PC-3 (cell line): ENCODE measurements at regions not wholly inside any gene's neighbourhood (a gene's known extent, or its start where the extent isn't known, plus 50 kb on each side); places are given as distances from the start of the nearest gene placed in this dataset.

Experiments
- ATAC-seq: fragments of 200-7000 bp; cut with Tn5 transposase; 2 replicates; pipeline ENCODE4 v1.9.1; 2020; ENCODE audit warnings: mild to moderate bottlenecking, moderate library complexity
- BruUV-seq: library from RNA; stranded (reverse); fragments of 400-500 nt; replicated peaks from 2 replicates; lab custom pipeline; 2021; lab: Mats Ljungman, UMichigan
- CTCF ChIA-PET: fragments of 300-600 bp; sonication (Branson Sonifier 250); formaldehyde crosslinking; loops from one replicate; lab custom pipeline; 2022; ENCODE audit warnings: antibody characterized with exemption; lab: Charles Lee
- POLR2A ChIA-PET: fragments of 300-600 bp; sonication (Branson Sonifier 250); formaldehyde crosslinking; loops from one replicate; lab custom pipeline; 2022; ENCODE audit warnings: antibody characterized with exemption; ENCODE audit not compliant: unreplicated experiment; lab: Charles Lee
- DNase-seq: peaks from one replicate; pipeline ENCODE4 v3.0.0-alpha.2; 2015
- H2AFZ ChIP-seq: fragments of 300-600 bp; sonication (generic); 2 replicates; pipeline ENCODE4 v1.6.0; 2016; ENCODE audit warnings: antibody characterized with exemption, low read length
- H3F3A ChIP-seq: fragments of 300-600 bp; sonication (generic); one replicate; pipeline ENCODE4 v1.6.0; 2017; ENCODE audit warnings: antibody characterized with exemption, low read length, control low read depth, mild to moderate bottlenecking; ENCODE audit not compliant: unreplicated experiment
- H3K27ac ChIP-seq: fragments of 300-600 bp; sonication (generic); 2 replicates; pipeline ENCODE4 v1.5.1; 2016; ENCODE audit warnings: mild to moderate bottlenecking, low read length
- H3K27me3 ChIP-seq: fragments of 300-600 bp; sonication (generic); 2 replicates; pipeline ENCODE4 v1.6.1; 2016; ENCODE audit warnings: low read length, mixed read lengths
- H3K36me3 ChIP-seq: fragments of 300-600 bp; sonication (generic); 2 replicates; pipeline ENCODE4 v1.6.1; 2016; ENCODE audit warnings: low read depth, mixed run types, low read length, mixed read lengths
- H3K4me1 ChIP-seq: fragments of 300-600 bp; sonication (generic); 2 replicates; pipeline ENCODE4 v1.5.1; 2016; ENCODE audit warnings: low read length; ENCODE audit not compliant: insufficient read depth
- H3K4me2 ChIP-seq: fragments of 300-600 bp; sonication (generic); 2 replicates; pipeline ENCODE4 v1.6.0; 2016; ENCODE audit warnings: low read length
- H3K4me3 ChIP-seq: fragments of 300-600 bp; sonication (generic); 2 replicates; pipeline ENCODE4 v1.5.1; 2016; ENCODE audit warnings: mild to moderate bottlenecking, low read length, mixed read lengths
- H3K79me2 ChIP-seq: fragments of 300-600 bp; sonication (generic); 2 replicates; pipeline ENCODE4 v1.6.1; 2017; ENCODE audit warnings: low read length, mixed read lengths
- H3K9ac ChIP-seq: fragments of 300-600 bp; sonication (generic); 2 replicates; pipeline ENCODE4 v1.6.0; 2016; ENCODE audit warnings: mild to moderate bottlenecking, low read length
- H3K9me2 ChIP-seq: fragments of 300-600 bp; sonication (generic); replicated peaks from 2 replicates; pipeline ENCODE4 v1.6.1; 2016; ENCODE audit warnings: mixed run types, low read length, mixed read lengths
- H3K9me3 ChIP-seq: fragments of 300-600 bp; sonication (generic); 2 replicates; pipeline ENCODE4 v1.6.1; 2016; ENCODE audit warnings: low read length, mixed read lengths
- H4K20me1 ChIP-seq: fragments of 300-600 bp; sonication (generic); 2 replicates; pipeline ENCODE4 v1.6.1; 2016; ENCODE audit warnings: low read length, mixed read lengths
- EZH2 ChIP-seq: fragments of 300-600 bp; sonication (generic); IDR thresholded peaks from one replicate; pipeline ENCODE4 v1.6.1; 2017; ENCODE audit warnings: antibody characterized with exemption, mild to moderate bottlenecking, low read length; ENCODE audit not compliant: unreplicated experiment
- EZH2phosphoT487 ChIP-seq: fragments of 300-600 bp; sonication (generic); IDR thresholded peaks from 2 replicates; pipeline ENCODE4 v1.6.1; 2018; ENCODE audit warnings: mild to moderate bottlenecking, antibody characterized with exemption, low read length, borderline replicate concordance
- intact Hi-C: fragments of 100-400 bp; cut with micrococcal nuclease; formaldehyde crosslinking; loops from 2 replicates; pipeline ENCODE4 v1.9.0; 2023
- TF ChIP-seq, protein P1 (sequence below): fragments of 300-600 bp; sonication (generic); conservative IDR thresholded peaks from 2 replicates; pipeline ENCODE4 v1.5.1; 2017; ENCODE audit warnings: antibody characterized with exemption, low read depth, mild to moderate bottlenecking, low read length

DNA sequence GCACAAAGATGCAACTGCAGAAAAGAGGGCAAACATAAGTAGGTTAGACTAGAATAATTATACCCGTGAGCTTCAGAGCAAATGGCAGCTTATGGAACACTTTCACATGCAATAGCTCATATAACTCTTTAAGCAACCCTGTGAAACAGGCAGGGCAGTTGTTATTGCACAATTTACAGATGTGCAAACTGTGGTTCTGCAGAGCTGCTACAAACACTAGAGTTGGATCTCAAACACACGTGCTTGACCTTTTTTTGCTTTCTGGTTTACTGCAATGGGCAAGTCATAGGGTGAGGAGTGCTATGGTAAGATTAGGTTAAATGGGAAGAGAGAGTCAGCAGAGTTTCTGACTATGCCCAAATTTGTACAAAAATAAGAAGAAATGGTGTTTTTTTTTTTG lies 610.8 kb downstream of the GATA3 start:
- Histone ChIP-seq H3K4me1 (peaks cover under 1% of the 10 kb centered on the region; the same call in 1 of the 2 replicates), H3K36me3 (no peaks in the 10 kb centered on the region), H3K9me3 (no peaks in the 10 kb centered on the region), H2AFZ (no peak overlapping the region), H3K4me3 (no peak overlapping the region), H3K9ac (no peak overlapping the region), H3K27me3 (no peaks in the 10 kb centered on the region), H4K20me1 (no peaks in the 10 kb centered on the region), H3F3A (no peaks in the 10 kb centered on the region), H3K9me2 (no peaks in the 10 kb centered on the region), H3K4me2 (no peak overlapping the region), H3K79me2 (no peaks in the 10 kb centered on the region), H3K27ac (no peak overlapping the region)
- ChIA-PET POLR2A (interaction anchor here (0.7 kb wide), 1 partner anchor 264 kb away, joined by 6 read pairs; no protein-coding TSS in a partner anchor), CTCF (no interaction called here)
- intact Hi-C loops, result no loop called here
- TF ChIP-seq, protein P1, sequence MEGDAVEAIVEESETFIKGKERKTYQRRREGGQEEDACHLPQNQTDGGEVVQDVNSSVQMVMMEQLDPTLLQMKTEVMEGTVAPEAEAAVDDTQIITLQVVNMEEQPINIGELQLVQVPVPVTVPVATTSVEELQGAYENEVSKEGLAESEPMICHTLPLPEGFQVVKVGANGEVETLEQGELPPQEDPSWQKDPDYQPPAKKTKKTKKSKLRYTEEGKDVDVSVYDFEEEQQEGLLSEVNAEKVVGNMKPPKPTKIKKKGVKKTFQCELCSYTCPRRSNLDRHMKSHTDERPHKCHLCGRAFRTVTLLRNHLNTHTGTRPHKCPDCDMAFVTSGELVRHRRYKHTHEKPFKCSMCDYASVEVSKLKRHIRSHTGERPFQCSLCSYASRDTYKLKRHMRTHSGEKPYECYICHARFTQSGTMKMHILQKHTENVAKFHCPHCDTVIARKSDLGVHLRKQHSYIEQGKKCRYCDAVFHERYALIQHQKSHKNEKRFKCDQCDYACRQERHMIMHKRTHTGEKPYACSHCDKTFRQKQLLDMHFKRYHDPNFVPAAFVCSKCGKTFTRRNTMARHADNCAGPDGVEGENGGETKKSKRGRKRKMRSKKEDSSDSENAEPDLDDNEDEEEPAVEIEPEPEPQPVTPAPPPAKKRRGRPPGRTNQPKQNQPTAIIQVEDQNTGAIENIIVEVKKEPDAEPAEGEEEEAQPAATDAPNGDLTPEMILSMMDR, result no peak
- no peak for TF ChIP-seq EZH2phosphoT487
- no peak for TF ChIP-seq EZH2
- no TSS peak for BruUV-seq
- no peak for ATAC-seq
- no peak for DNase-seq

DNA sequence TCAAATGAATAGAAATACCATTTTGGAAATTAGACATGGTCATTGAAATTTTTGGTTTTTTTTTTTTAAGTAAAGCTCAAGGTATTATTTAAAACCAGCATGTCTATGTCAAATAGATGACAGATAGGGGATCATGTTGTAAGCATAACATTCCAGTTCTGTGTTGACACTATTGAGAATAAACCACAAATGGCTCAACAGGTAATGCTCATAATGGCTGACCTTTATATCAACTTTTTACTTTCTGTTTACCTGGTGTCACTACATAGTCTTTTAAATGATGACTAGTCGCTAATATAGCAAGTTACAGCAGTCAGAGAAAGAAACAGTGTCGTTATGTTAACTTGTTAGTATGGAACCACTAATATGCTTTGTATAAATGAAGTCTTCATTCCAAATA lies 616.0 kb downstream of the GATA3 start:
- Histone ChIP-seq H3K9ac (no peak overlapping the region), H3K4me1 (no peaks in the 10 kb centered on the region; the same call in 1 of the 2 replicates), H3K27me3 (no peaks in the 10 kb centered on the region), H3F3A (no peaks in the 10 kb centered on the region), H3K36me3 (no peaks in the 10 kb centered on the region), H3K4me2 (no peak overlapping the region), H3K9me2 (no peaks in the 10 kb centered on the region), H4K20me1 (no peaks in the 10 kb centered on the region), H3K27ac (no peak overlapping the region), H3K4me3 (no peak overlapping the region), H3K79me2 (no peaks in the 10 kb centered on the region), H3K9me3 (no peaks in the 10 kb centered on the region), H2AFZ (no peak overlapping the region)
- no TSS peak for BruUV-seq
- ATAC-seq (no peak), DNase-seq (peak; percentile 63)
- intact Hi-C loops, result no loop called here
- TF ChIP-seq EZH2phosphoT487 (no peak), EZH2 (no peak)
- TF ChIP-seq, protein P1, result no peak
- CTCF ChIA-PET, result no interaction called here
- POLR2A ChIA-PET, result no interaction called here

DNA sequence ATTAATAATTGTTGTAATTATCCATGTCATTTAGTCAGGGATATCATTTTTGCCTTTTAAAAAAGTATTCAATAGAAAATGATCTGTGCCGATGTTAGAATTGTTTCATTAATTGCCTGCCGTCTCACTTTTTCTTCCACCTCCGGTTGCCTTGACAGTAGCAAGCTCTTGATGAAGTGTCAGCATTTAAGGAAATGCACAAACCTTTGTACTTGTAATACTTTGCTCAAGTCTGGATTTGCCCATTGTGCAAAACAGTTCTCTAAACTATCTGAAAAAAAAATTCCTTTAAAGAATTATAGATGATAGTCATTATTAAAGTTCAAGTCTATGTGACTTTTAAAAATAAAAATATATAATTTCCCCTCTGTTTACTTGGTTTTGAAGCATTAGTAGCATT lies 619.7 kb downstream of the GATA3 start:
- no peaks in the 10 kb centered on the region for H3K9me3 ChIP-seq
- no peaks in the 10 kb centered on the region for H3K9me2 ChIP-seq
- H3F3A ChIP-seq, result no peaks in the 10 kb centered on the region
- H3K4me1 ChIP-seq, result no peaks in the 10 kb centered on the region; the same call in 1 of the 2 replicates
- DNase-seq (no peak), ATAC-seq (no peak)
- no peak overlapping the region for H2AFZ ChIP-seq
- no peak overlapping the region for H3K27ac ChIP-seq
- TF ChIP-seq EZH2 (no peak), EZH2phosphoT487 (no peak)
- TF ChIP-seq, protein P1, result no peak
- no peaks in the 10 kb centered on the region for H4K20me1 ChIP-seq
- no peaks in the 10 kb centered on the region for H3K36me3 ChIP-seq
- BruUV-seq, result no TSS peak
- intact Hi-C loops, result no loop called here
- H3K79me2 ChIP-seq, result no peaks in the 10 kb centered on the region
- POLR2A ChIA-PET, result no interaction called here
- no peak overlapping the region for H3K4me2 ChIP-seq
- H3K9ac ChIP-seq, result no peak overlapping the region
- no peak overlapping the region for H3K4me3 ChIP-seq
- H3K27me3 ChIP-seq, result no peaks in the 10 kb centered on the region
- CTCF ChIA-PET, result no interaction called here
